ENCODE measurements at regions not wholly inside any gene's neighbourhood (a gene's known extent, or its start where the extent isn't known, plus 50 kb on each side); places are given as distances from the start of the nearest gene placed in this dataset.
A peak's percentile ranks its signal among the peaks of the same experiment; 100 is the strongest.

DNA sequence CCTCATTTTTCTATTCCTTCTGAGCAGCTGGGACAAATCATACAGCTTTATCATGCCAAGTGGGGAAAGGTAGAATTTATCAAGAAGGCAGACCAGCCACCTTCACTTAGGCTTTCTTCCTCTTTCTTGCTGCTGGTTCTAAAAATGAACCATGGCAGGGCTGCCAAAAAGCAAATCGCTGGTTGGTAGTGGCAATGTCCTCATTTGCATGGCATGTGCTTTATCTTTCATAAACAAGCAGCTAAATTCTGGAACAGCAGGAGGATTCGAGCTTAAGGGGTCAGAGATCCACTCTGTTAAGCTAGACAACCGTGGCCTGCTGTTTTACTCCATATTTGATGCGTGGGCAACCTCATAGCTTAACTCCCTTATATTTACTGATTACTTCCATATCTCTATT is 91.3 kb downstream of the RPE65 start:
- in situ Hi-C loops (cut with MboI; ENCODE audit: low pct_unique_long_range_greater_than_20kb, low sequenced_read_pairs, unreplicated experiment): no loop called here
- TF ChIP-seq, protein P1, sequence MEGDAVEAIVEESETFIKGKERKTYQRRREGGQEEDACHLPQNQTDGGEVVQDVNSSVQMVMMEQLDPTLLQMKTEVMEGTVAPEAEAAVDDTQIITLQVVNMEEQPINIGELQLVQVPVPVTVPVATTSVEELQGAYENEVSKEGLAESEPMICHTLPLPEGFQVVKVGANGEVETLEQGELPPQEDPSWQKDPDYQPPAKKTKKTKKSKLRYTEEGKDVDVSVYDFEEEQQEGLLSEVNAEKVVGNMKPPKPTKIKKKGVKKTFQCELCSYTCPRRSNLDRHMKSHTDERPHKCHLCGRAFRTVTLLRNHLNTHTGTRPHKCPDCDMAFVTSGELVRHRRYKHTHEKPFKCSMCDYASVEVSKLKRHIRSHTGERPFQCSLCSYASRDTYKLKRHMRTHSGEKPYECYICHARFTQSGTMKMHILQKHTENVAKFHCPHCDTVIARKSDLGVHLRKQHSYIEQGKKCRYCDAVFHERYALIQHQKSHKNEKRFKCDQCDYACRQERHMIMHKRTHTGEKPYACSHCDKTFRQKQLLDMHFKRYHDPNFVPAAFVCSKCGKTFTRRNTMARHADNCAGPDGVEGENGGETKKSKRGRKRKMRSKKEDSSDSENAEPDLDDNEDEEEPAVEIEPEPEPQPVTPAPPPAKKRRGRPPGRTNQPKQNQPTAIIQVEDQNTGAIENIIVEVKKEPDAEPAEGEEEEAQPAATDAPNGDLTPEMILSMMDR (IDR thresholded peaks at IDR 0.05; ENCODE audit: extremely low read depth, insufficient read depth, missing control alignments): no peak
- no peak for DNase-seq (ENCODE audit: low spot score)

- TF ChIP-seq, protein P1 (IDR thresholded peaks at IDR 0.05; ENCODE audit: extremely low read depth, insufficient read depth, missing control alignments): no peak
- in situ Hi-C loops (cut with MboI; ENCODE audit: low pct_unique_long_range_greater_than_20kb, low sequenced_read_pairs, unreplicated experiment): no loop called here
- DNase-seq (ENCODE audit: low spot score): no peak
These were observed 94.1 kb downstream of the RPE65 start for GRCh38 chr1:68355614-68356013.

DNA sequence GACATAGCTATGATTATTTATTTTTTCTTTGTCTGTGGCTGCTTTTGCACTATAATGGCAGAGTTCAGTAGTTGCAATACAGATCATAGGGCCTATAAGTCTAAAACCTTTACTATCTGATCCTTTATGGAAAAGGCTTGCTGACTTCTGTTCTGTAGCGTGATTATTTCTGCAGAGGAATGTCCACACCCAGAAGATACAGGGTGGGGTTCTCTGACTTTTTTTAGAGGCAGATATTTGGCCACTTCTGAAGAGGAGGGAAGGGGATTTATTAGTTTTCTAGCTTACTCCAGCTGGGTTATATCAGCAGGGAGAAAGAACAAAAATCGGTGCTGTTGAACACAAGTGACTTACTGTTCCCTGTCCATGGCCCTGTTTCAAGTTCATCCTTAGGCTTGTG is 97.6 kb downstream of the RPE65 start:
- in situ Hi-C loops (cut with MboI; ENCODE audit: low pct_unique_long_range_greater_than_20kb, low sequenced_read_pairs, unreplicated experiment): no loop called here
- TF ChIP-seq, protein P1 (IDR thresholded peaks at IDR 0.05; ENCODE audit: extremely low read depth, insufficient read depth, missing control alignments): no peak
- no peak for DNase-seq (ENCODE audit: low spot score)

DNA sequence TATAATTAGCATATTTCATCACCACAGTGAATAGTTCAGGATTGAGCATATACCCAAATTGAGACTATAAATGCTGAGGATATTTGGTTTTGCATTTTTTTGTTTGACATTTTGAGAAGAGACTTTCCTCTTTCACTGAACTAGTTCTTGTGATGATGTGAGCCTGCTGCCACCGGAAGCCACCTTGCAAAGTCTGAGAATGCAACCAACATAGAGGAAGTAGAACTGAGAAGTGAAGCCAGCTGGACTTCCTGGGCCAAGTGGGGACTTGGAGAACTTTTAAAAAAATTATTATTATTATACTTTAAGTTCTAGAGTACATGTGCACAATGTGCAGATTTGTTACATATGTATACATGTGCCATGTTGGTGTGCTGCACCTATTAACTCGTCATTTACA is 102.3 kb downstream of the RPE65 start:
- in situ Hi-C loops (cut with MboI; ENCODE audit: low pct_unique_long_range_greater_than_20kb, low sequenced_read_pairs, unreplicated experiment): loop anchor here (25.0 kb wide), 1 partner anchor 235 kb away; no protein-coding TSS in a partner anchor
- DNase-seq (ENCODE audit: low spot score): peak; percentile 19
- TF ChIP-seq, protein P1 (IDR thresholded peaks at IDR 0.05; ENCODE audit: extremely low read depth, insufficient read depth, missing control alignments): no peak

DNA sequence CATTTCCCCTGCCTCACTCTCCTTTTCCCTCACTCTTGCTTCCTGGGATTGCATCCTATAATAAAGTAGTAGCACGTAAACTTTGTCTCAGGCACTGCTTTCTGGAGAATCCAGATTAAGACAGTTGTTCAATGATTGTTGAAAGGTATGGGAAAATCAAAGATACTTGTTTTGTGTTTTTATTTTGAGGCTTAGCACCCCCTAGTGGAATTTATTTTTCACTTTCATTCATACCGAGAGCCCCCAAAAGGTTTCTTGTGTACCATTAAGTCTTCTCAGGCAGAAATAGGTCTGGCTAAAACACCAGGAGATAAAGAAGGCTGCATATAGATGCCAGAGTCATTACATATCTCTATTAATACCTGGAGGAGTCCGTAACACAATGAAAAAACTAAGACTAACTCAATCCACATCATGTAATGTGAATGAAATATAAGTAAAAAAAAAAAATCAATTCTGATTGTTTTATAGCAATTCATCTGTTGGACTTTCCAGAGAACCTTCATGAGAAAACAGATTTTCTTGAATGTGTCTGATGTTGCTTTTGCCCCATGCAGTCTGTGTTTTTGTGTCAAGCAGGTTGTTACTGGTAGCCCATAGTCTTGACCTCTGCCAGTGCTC is 103.5 kb downstream of the RPE65 start:
- in situ Hi-C loops (cut with MboI; ENCODE audit: low pct_unique_long_range_greater_than_20kb, low sequenced_read_pairs, unreplicated experiment): loop anchor here (25.0 kb wide), 1 partner anchor 234 kb away; no protein-coding TSS in a partner anchor

GRCh38 chr1:68344208-68344607 is 105.5 kb downstream of the RPE65 start:
- TF ChIP-seq, protein P1 (IDR thresholded peaks at IDR 0.05; ENCODE audit: extremely low read depth, insufficient read depth, missing control alignments): no peak
- in situ Hi-C loops (cut with MboI; ENCODE audit: low pct_unique_long_range_greater_than_20kb, low sequenced_read_pairs, unreplicated experiment): loop anchor here (25.0 kb wide), 1 partner anchor 232 kb away; no protein-coding TSS in a partner anchor
- no peak for DNase-seq (ENCODE audit: low spot score)

More for the DNA sequence above, 103.5 kb downstream of the RPE65 start:
- peak; percentile 20 for DNase-seq (ENCODE audit: low spot score)
- TF ChIP-seq, protein P1 (IDR thresholded peaks at IDR 0.05; ENCODE audit: extremely low read depth, insufficient read depth, missing control alignments): peak; percentile 39

Data from GM13977 (cell line).